Natural killer cell (primary cell): ENCODE measurements at regions not wholly inside any gene's neighbourhood (a gene's known extent, or its start where the extent isn't known, plus 50 kb on each side); places are given as distances from the start of the nearest gene placed in this dataset.
A peak's percentile ranks its signal among the peaks of the same experiment; 100 is the strongest.

Experiments used
- ATAC-seq, 3 donors: fragments of 150-1000 bp in 2 of 3; fragments of 200-7000 bp in 1 of 3; cut with Tn5 transposase; 1 replicate in 1 of 3; 2 replicates in 2 of 3; pipeline ENCODE4 v1.10.0; 2021; ENCODE audit warnings: mild to moderate bottlenecking in 2 of 3, moderate library complexity in 2 of 3
- DNase-seq, 2 donors: peaks; one replicate each; pipeline versions ENCODE4 v3.0.0 to v3.0.0-alpha.2; 2013 to 2021; ENCODE audit warnings: mixed read lengths in 1 of 2
- H3K27ac ChIP-seq: one replicate; pipeline ENCODE4 v1.5.1; 2013; ENCODE audit warnings: mild to moderate bottlenecking, low read length
- H3K27me3 ChIP-seq: one replicate; pipeline ENCODE4 v1.6.1; 2013; ENCODE audit warnings: low read length; ENCODE audit not compliant: control insufficient read depth, insufficient read depth
- H3K36me3 ChIP-seq: one replicate; pipeline ENCODE4 v1.6.1; 2013; ENCODE audit warnings: low read length; ENCODE audit not compliant: control insufficient read depth, insufficient read depth
- H3K4me1 ChIP-seq: one replicate; pipeline ENCODE4 v1.6.1; 2013; ENCODE audit warnings: low read length; ENCODE audit not compliant: control insufficient read depth, insufficient read depth
- H3K4me3 ChIP-seq: one replicate; pipeline ENCODE4 v1.5.1; 2013; ENCODE audit warnings: low read length
- H3K9me3 ChIP-seq: one replicate; pipeline ENCODE4 v1.6.1; 2013; ENCODE audit warnings: low read length; ENCODE audit not compliant: control insufficient read depth, insufficient read depth
- H3K27ac Mint-ChIP-seq, 2 donors: one replicate each; pipeline ENCODE4 v1.8.0; 2022; ENCODE audit warnings: mild to moderate bottlenecking in 2 of 2, mixed read lengths in 2 of 2, moderate library complexity in 1 of 2
- H3K27me3 Mint-ChIP-seq, 2 donors: one replicate each; pipeline ENCODE4 v1.8.0; 2022; ENCODE audit warnings: low read depth in 2 of 2, mixed read lengths in 2 of 2
- H3K36me3 Mint-ChIP-seq: one replicate; pipeline ENCODE4 v1.8.0; 2022; ENCODE audit warnings: mixed read lengths
- H3K4me1 Mint-ChIP-seq, 2 donors: one replicate each; pipeline ENCODE4 v1.8.0; 2022; ENCODE audit warnings: mixed read lengths in 2 of 2
- H3K4me3 Mint-ChIP-seq: one replicate; pipeline ENCODE4 v1.8.0; 2022; ENCODE audit warnings: mild to moderate bottlenecking, moderate library complexity, mixed read lengths
- H3K9me3 Mint-ChIP-seq, 2 donors: one replicate each; pipeline ENCODE4 v1.8.0; 2022; ENCODE audit warnings: mixed read lengths in 2 of 2
- CTCF ChIP-seq: fragments of 200-600 bp; IDR thresholded peaks from one replicate; pipeline ENCODE4 v1.8.0; 2022; ENCODE audit warnings: antibody characterized with exemption
- WGBS: methylation state at CpG from one replicate; pipeline ENCODE4 v1.1.7; 2013; ENCODE audit warnings: missing lambda C conversion rate; ENCODE audit not compliant: insufficient coverage; 5-methylcytosine and 5-hydroxymethylcytosine counted together
- intact Hi-C: fragments of 100-400 bp; cut with micrococcal nuclease; formaldehyde crosslinking; loops from one replicate; pipeline ENCODE4 v1.14.2; 2022

GRCh38 chr1:91575909-91576519, 75.4 kb downstream of the CDC7 start:
- Mint-ChIP-seq H3K27ac (peak overlapping the region; percentile 48 to 66), H3K9me3 (no peaks in the 10 kb centered on the region)
- no peak overlapping the region for H3K4me3 ChIP-seq

GRCh38 chr1:91578320-91579109, 77.9 kb downstream of the CDC7 start:
- H3K36me3 ChIP-seq: no peaks in the 10 kb centered on the region
- 94% methylated on average over 4 of the region's 5 CpGs for WGBS
- Mint-ChIP-seq H3K27me3 (no peaks in the 10 kb centered on the region), H3K4me3 (peak overlapping the region; percentile 25), H3K4me1 (peaks cover 56 to 65% of the 10 kb centered on the region in 2 donors), H3K36me3 (no peaks in the 10 kb centered on the region), H3K27ac (peak overlapping the region; percentile 86 to 89), H3K9me3 (no peaks in the 10 kb centered on the region)
- peaks cover 16% of the 10 kb centered on the region for H3K4me1 ChIP-seq
- ATAC-seq (no peak), DNase-seq (no peak)
- no peak overlapping the region for H3K27ac ChIP-seq
- H3K4me3 ChIP-seq: no peak overlapping the region
- H3K9me3 ChIP-seq: no peaks in the 10 kb centered on the region
- TF ChIP-seq CTCF: no peak
- intact Hi-C loops: loop anchor here (5.0 kb wide), 1 partner anchor 36 kb away; no protein-coding TSS in a partner anchor
- no peaks in the 10 kb centered on the region for H3K27me3 ChIP-seq

More at GRCh38 chr1:91575909-91576519, 75.4 kb downstream of the CDC7 start:
- no peaks in the 10 kb centered on the region for H3K27me3 ChIP-seq
- Mint-ChIP-seq H3K27me3 (no peaks in the 10 kb centered on the region), H3K4me3 (peak overlapping the region; percentile 10), H3K36me3 (no peaks in the 10 kb centered on the region), H3K4me1 (peaks cover 67 to 82% of the 10 kb centered on the region in 2 donors)
- no peak overlapping the region for H3K27ac ChIP-seq
- intact Hi-C loops: loop anchor here (5.0 kb wide), 1 partner anchor 34 kb away; no protein-coding TSS in a partner anchor
- H3K4me1 ChIP-seq: peaks cover 27% of the 10 kb centered on the region
- no peak for TF ChIP-seq CTCF
- ATAC-seq: peak in 1 of 3 donors; percentile 38
- no peaks in the 10 kb centered on the region for H3K36me3 ChIP-seq
- no peaks in the 10 kb centered on the region for H3K9me3 ChIP-seq
- no peak for DNase-seq
- 18% methylated on average over 4 of the region's 4 CpGs for WGBS

GRCh38 chr1:91579658-91580228, 79.1 kb downstream of the CDC7 start:
- WGBS: 66% methylated on average over 5 of the region's 5 CpGs
- Histone ChIP-seq H3K4me1 (peaks cover 18% of the 10 kb centered on the region), H3K9me3 (no peaks in the 10 kb centered on the region), H3K36me3 (no peaks in the 10 kb centered on the region), H3K27ac (no peak overlapping the region), H3K27me3 (no peaks in the 10 kb centered on the region), H3K4me3 (no peak overlapping the region)
- H3K27me3 Mint-ChIP-seq: no peaks in the 10 kb centered on the region
- H3K36me3 Mint-ChIP-seq: no peaks in the 10 kb centered on the region
- intact Hi-C loops: loop anchor here (5.0 kb wide), 1 partner anchor 37 kb away; no protein-coding TSS in a partner anchor
- H3K4me3 Mint-ChIP-seq: peak overlapping the region; percentile 81
- DNase-seq: no peak
- H3K27ac Mint-ChIP-seq: peak overlapping the region; percentile 86 to 89
- ATAC-seq: peak; percentile 73 to 80 (median 74)
- TF ChIP-seq CTCF: no peak
- H3K9me3 Mint-ChIP-seq: no peaks in the 10 kb centered on the region
- peaks cover 66 to 72% of the 10 kb centered on the region in 2 donors for H3K4me1 Mint-ChIP-seq
